ENCODE measurements at regions not wholly inside any gene's neighbourhood (a gene's known extent, or its start where the extent isn't known, plus 50 kb on each side); places are given as distances from the start of the nearest gene placed in this dataset.
A peak's percentile ranks its signal among the peaks of the same experiment; 100 is the strongest.

DNA sequence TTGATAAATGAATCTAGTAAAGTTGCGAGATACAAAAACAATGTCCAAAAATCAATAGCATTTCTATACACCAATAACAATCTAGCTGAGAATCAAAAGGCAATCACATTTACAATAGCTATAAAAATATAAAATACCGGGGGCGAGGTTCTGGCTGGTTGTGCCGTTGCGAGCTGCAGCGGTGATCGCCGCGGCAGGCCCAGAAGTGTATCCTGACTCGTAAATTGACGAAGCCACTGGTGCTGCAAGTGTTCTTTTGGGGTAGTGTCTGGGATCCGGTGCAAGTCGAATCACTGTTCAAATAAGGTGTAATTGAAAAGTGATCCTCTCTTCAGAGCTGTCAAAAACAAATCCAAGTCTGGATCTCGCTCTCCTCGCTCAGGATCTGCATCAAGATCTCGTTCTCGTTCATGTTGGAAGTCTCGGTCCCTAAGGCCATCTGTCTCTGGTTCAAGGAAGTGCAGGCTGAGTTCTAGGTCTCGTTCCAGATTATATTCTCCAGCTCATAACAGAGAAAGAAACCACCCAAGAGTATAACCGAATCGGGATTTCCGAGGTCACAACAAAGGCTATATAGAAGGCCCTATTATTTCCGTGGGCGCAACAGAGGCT lies 80.1 kb upstream of the STT3B start:
- no peak for FAIRE-seq
- DNase-seq (ENCODE audit: low read depth): no peak
- TF ChIP-seq CTCF (IDR thresholded peaks at IDR 0.05; ENCODE audit: insufficient read depth, low read length, severe bottlenecking): no peak
- H3K27me3 ChIP-seq (ENCODE audit: control insufficient read depth, insufficient read depth, low read length): no peaks in the 10 kb centered on the region
- no peak overlapping the region for H3K4me3 ChIP-seq (ENCODE audit: low read depth, low read length)
- no peaks in the 10 kb centered on the region for H3K36me3 ChIP-seq (ENCODE audit: control insufficient read depth, insufficient read depth, low read length)

DNA sequence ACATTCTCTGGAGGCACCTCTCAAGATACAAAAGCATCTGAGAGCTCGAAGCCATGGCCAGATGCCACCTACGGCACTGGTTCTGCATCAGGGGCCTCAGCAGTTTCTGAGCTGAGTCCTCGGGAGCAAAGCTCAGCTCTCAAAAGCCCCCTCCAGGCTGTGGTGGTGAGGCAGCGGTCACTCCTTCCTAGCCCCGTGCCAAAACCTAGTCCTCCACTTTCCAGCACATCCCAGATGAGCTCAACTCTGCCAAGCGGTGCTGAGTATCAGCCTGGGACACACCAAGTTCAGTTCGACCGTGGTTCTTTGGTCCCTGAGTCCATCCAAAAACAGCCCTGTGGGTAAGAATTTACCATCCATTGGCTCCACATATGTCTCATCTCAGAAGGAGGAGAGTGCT lies 79.3 kb upstream of the STT3B start:
- FAIRE-seq: no peak
- no peaks in the 10 kb centered on the region for H3K36me3 ChIP-seq (ENCODE audit: control insufficient read depth, insufficient read depth, low read length)

DNA sequence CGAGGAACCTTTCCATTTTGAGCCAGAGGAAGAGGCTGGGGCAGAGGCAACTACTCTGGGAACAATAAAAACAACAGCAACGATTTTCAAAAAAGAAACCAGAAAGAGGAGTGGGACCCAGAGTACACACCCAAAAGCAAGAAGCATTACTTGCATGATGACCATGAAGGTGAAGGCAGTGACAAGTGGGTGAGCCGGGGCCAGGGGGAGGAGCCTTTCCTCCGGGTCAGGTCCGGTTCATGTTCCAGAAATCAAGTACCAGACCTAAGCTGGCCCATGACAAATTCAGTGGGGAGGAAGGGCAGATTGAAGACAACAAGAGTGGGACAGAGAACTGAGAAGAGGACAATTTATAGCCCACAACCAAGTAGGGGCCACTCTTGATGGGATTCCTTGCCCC lies 77.2 kb upstream of the STT3B start:
- DNase-seq (ENCODE audit: low read depth) (no peak), FAIRE-seq (no peak)
- H3K4me3 ChIP-seq (ENCODE audit: low read depth, low read length): no peak overlapping the region
- H3K36me3 ChIP-seq (ENCODE audit: control insufficient read depth, insufficient read depth, low read length): no peaks in the 10 kb centered on the region
- H3K27me3 ChIP-seq (ENCODE audit: control insufficient read depth, insufficient read depth, low read length): no peaks in the 10 kb centered on the region
- TF ChIP-seq CTCF (IDR thresholded peaks at IDR 0.05; ENCODE audit: insufficient read depth, low read length, severe bottlenecking): no peak

More for the DNA sequence above, 79.3 kb upstream of the STT3B start:
- DNase-seq (ENCODE audit: low read depth): no peak
- TF ChIP-seq CTCF (IDR thresholded peaks at IDR 0.05; ENCODE audit: insufficient read depth, low read length, severe bottlenecking): no peak
- Histone ChIP-seq H3K27me3 (ENCODE audit: control insufficient read depth, insufficient read depth, low read length) (no peaks in the 10 kb centered on the region), H3K4me3 (ENCODE audit: low read depth, low read length) (no peak overlapping the region)

- Histone ChIP-seq H3K36me3 (ENCODE audit: control insufficient read depth, insufficient read depth, low read length) (no peaks in the 10 kb centered on the region), H3K4me3 (ENCODE audit: low read depth, low read length) (no peak overlapping the region), H3K27me3 (ENCODE audit: control insufficient read depth, insufficient read depth, low read length) (no peaks in the 10 kb centered on the region)
- FAIRE-seq: no peak
- DNase-seq (ENCODE audit: low read depth): no peak
- no peak for TF ChIP-seq CTCF (IDR thresholded peaks at IDR 0.05; ENCODE audit: insufficient read depth, low read length, severe bottlenecking)
Observed at GRCh38 chr3:31456373-31456772, 76.4 kb upstream of the STT3B start.

DNA sequence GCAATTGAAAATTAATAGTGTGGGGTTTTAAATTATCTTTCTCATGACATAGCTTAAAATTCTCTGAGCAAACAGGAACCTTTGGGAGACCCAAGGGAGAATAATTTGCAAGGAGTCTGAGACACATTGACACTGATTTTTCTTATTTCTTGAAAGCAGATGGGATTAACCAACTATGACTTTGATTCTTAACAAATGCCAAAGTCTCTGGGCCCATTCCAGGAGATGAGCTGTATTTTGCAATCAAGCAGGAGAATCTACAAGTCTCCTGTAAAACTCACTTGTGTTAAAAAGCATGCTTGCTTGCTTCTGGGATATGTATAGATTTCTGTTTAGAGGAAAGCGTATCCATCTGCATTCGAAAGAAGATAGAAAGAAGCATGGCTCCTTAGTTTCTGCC lies 71.3 kb upstream of the STT3B start:
- FAIRE-seq (no peak), DNase-seq (ENCODE audit: low read depth) (no peak)
- TF ChIP-seq CTCF (IDR thresholded peaks at IDR 0.05; ENCODE audit: insufficient read depth, low read length, severe bottlenecking): no peak
- H3K36me3 ChIP-seq (ENCODE audit: control insufficient read depth, insufficient read depth, low read length): no peaks in the 10 kb centered on the region
- H3K4me3 ChIP-seq (ENCODE audit: low read depth, low read length): no peak overlapping the region
- H3K27me3 ChIP-seq (ENCODE audit: control insufficient read depth, insufficient read depth, low read length): no peaks in the 10 kb centered on the region

DNA sequence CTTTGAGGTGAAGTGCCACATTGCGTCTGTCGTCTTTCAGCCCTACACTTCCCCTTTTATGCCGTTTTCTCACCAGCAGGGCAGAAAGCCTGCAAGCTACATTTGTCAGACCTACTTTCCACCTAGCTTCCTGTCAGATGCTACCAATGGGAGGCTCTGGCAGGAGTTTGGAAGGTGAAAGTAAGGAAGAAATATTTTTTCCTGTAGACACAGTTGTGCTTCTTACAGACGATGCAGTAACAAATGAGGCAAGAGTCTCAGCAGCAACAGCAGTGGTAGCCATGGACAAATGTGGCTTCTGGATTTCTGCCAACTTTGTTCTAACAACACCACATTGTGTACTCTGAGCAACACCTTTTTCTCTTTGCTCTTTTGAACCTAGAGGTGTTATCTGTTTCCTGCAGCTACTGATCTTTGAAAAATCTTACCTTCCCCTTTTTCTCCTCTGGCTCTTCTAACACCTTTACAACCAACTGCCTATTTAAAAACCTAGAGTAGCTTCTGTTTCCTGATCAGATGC lies 70.6 kb upstream of the STT3B start:
- Histone ChIP-seq H3K27me3 (ENCODE audit: control insufficient read depth, insufficient read depth, low read length) (no peaks in the 10 kb centered on the region), H3K36me3 (ENCODE audit: control insufficient read depth, insufficient read depth, low read length) (no peaks in the 10 kb centered on the region), H3K4me3 (ENCODE audit: low read depth, low read length) (no peak overlapping the region)
- DNase-seq (ENCODE audit: low read depth) (peak; percentile 23), FAIRE-seq (no peak)
- no peak for TF ChIP-seq CTCF (IDR thresholded peaks at IDR 0.05; ENCODE audit: insufficient read depth, low read length, severe bottlenecking)

All from bronchial epithelial cell (primary cell).